Left kidney (tissue), 1 donor: ENCODE measurements at regions not wholly inside any gene's neighbourhood (a gene's known extent, or its start where the extent isn't known, plus 50 kb on each side); places are given as distances from the start of the nearest gene placed in this dataset.
A peak's percentile ranks its signal among the peaks of the same experiment; 100 is the strongest.
"Not testable (repeated sequence)": the region's sequence is repeated elsewhere in the genome, so short reads cannot be mapped to it uniquely, and the experiment has no call there.

Source experiments
- DNase-seq: peaks from one replicate; pipeline ENCODE4 v3.0.0-alpha.2; 2013

DNA sequence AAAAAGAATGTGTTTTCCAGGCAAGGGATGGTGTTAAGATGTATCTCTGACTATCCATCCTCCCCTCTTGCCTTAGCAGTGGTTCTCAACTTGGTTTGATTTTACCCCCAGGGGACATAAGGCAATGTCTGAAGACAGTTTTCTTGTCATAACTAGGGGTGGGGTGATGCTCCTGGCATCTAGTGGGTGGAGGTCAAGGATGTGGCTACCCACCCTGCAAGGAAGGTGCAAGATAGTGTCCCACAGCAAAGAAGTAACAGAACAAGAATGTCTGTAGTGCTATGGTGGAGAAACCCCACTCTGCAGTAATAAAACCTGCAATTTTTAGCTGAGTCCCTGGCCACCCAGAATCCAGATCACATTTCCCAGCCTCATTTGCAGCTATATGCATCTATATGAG lies 81.2 kb upstream of the TBL1X start:
- no peak for DNase-seq

DNA sequence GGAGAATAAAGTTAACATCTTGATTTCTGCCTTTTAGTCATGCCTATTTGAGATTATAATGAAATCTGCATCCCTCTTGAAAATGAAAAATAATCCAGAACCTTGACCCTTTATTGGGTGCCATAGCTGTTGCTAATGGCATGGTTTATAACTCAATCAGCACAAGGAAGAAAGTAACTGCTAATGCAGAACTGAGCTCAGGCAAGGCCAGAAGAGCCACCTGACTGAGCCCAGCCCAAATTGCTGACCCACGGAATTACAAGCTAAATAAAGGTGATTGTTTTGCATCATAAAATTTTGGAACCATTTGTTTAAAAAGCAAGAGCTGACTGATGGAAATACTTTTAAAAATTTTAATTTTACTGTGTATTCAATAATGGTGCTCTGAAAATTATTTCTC lies 76.4 kb upstream of the TBL1X start:
- no peak for DNase-seq

DNA sequence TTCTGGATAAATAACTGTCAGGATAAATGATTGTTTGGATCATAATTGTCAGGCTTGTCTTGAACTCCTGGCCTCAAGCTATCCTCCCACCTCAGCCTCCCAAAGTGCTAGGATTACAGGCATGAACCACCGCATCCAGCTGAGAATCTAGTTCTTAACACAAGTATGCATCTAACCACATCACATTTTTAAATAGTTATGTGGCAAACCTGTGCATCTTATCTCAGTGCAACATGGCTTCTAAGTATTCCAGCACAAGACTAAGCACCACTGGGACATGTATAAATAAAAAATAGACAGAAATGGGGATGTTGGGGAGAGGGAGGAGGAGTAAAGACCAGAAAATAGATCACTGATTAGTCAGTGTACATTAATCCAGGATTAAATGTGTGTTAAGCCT lies 74.7 kb upstream of the TBL1X start:
- no peak for DNase-seq

DNA sequence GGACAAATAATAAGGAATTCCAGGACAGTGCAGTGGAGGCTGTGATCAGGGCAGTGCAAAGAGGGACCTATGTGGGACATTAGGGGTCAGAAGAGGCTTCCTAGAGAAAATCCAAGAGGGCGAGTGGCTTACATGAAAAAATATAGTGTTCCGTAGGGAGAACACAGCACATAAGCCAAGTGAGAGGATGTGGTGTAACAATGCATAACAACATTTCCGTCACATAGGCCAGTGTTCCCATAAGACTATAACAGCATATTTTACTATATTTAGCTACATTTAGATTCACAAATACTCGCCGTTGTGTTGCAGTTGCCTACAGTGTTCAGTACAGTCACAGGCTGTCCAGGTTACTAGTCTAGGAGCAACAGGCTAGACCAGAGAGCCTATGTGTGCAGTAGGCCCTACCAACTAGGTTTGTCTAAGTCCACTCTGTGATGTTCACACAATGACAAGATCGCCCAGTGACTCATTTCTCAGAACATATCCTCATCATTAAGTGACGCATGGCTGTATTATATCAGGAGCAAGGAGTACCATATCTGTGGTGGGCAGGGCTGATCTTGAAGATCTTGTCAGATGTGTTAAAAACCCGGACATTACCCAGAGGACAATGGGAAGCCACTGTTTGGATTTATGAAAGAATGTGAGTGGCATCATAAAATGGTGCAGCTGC lies 74.0 kb upstream of the TBL1X start:
- no peak for DNase-seq

DNA sequence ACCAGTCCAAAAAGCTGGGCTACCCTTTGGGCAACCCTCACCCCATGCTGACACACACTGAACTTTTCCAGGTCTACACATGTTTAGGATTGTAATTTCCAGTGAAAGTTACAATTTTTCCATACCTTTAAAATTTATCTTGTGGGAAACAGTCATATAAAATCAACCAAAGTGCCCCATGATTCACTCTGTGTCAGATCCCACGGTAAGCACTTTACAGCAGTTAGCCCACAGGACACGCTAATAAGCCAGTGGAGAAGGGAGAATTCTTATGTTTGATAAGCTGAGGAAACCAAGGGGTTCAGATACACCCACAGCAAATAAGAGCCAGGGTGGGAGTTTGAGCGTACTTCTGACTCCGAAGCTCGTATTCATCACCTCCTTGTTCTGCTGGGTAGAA lies 72.4 kb upstream of the TBL1X start:
- DNase-seq = no peak

DNA sequence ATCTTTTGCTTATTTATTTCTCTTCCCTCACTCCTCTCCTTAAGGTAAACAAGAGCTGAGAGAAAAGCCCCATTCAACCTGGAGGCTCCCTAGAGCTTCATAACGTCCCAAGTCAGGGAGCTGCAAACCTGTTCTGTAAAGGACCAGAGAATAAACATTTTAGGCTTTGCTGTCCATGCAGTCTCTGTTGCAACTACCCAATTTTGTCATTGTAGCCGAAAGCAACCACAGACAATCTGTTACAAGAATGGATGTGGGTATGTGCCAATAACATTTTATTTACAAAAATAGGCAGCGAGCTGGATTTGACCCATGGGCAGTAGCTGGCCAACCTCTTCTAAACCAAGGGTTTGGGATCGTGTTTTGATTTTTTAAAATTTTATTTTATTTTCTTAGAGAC lies 71.3 kb upstream of the TBL1X start:
- no peak for DNase-seq

DNA sequence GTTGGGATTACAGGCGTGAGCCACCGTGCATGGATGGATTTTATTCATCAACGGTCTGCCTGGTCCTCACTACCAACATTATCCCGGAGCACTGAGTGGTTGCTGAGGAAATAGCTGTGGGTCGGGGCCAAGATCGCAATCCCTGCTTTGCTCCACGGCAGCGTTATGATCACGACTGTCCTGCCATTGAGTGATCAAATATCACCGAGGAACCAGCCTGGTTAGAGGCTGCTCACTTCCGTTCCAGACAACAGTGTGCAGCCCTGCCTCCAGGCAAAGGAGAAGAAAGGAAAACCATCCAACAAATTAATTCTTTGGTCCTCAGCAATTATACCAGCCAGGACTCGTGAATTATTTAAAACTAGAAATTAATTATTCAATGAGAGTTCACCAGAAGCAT lies 70.6 kb upstream of the TBL1X start:
- DNase-seq = no peak

DNA sequence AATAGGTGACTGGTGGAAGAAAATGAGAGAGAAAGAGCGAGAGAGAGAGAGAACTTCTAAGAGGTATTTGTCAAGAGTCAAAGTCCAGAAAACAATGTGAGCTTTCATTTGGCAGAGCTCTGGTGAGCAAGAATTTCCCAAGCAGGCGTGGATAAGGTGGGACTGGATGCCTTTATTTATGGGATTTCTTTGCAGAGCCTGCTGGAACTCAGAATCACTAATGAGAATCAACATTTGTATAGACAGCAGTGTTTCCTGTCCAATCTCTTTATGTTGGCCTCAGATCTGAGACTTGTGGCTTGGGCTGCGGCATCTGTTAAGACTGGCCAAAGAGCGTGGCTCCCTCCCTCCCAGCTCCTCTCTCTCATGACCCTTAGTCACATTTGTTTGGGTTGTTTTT lies 67.9 kb upstream of the TBL1X start:
- peak; percentile 5 for DNase-seq

DNA sequence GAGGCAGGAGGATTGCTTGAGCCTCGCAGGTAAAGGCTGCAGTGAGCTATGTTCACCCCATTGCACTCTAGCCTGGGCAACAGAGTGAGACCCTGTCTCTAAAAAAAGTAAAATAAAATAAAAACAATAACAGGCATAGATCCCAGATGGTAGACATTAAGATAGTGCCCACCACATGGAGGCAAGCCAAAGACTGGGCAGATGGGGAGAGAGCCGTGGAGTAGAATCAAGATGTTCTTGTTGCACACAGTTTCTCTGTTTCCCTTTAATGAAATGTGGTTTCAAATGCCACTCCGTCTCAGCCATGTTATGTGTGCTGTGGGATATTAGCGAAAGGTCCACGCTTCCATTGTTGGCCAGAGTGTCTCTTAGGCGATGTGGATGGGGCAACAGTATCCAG lies 63.8 kb upstream of the TBL1X start:
- no peak for DNase-seq

DNA sequence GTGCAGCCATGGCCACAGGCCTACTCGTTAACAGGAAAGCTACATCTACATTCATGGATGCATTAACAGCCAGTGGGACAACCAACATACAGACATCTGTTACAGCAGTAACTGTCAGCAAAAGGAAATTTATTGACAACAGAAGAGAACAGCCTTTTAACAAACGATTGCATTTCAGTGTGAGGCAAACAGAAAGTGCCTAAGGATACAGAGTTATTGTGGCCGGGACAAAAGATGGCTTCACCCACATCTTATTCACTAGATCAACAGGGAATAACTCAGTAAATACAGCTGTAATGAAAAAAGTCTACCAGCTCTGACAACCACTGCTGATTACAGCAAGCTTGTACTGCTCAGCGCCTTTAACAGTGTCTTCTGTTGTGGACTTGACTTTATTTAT lies 61.5 kb upstream of the TBL1X start:
- no peak for DNase-seq

DNA sequence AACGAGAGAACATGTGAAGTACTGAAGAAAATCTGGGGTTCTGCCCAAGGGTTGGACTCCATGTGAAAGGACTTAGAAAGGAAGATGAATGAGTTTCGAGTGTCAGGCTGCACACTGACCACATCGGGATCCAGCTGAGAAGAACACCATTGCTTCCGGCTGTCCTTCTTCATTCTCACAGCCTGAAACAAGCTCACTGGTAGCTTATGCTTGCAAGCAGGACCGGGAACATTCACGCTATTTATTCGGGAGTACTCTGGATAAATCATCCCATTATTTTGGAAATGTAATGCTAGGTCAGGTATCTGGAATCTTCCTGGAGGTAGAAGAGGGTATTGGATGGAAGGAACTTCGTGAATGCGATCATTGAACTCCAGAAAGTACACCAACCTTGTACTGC lies 59.2 kb upstream of the TBL1X start:
- DNase-seq = not testable (repeated sequence)

DNA sequence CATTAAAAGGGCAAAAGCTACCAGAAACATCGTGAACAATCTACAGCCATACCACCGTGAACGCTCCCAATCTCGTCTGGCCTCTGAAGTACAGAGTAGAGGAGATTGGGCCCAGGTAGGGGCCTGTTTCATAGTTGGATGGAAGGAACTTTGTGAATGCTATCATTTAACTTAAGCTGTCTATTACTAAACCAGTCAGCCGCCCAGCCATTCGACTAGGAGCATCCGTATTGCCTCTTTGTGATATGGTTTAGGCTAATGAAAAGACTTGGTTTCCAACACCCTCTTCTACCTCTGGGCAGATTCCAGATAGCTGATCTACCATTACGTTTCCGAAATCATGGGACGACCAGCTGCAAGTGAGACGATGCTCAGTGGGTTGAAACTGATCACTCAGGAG lies 54.0 kb upstream of the TBL1X start:
- DNase-seq = not testable (repeated sequence)

DNA sequence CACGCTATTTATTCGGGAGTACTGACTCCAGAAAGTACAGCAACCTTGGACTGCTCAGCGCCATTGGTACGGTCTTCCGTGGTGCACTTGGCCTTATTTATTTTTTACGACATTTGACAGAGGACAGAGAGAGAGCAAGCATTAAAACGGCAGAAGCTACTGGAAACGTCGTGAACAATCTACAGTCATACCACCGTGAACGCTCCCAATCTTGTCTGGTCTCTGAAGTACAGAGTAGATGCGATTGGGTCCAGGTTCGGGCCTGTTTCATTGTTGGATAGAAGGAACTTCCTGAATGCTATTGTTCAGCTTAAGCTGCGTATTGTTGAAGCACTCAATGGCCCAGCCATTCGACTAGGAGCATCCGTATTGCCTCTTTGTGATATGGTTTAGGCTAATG lies 53.2 kb upstream of the TBL1X start:
- not testable (repeated sequence) for DNase-seq

DNA sequence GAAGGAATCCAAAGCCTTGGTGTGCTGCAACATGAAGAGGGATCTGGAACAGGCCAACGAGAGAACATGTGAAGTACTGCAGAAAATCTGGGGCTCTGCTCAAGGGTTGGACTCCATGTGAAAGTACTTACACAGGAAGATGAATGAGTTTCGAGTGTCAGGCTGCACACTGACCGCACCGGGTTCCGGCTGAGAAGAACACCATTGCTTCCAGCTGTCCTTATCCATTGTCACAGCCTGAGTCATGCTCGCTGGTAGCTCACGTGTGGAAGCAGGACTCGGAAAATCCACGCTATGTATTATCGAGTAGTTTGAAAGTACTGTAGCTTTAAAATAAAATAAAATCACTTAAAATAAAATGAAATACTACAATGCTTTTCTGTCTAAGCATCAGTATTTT lies 50.4 kb upstream of the TBL1X start:
- DNase-seq = no peak
